NCI-H1694 (cell line): ENCODE measurements at regions not wholly inside any gene's neighbourhood (a gene's known extent, or its start where the extent isn't known, plus 50 kb on each side); places are given as distances from the start of the nearest gene placed in this dataset.

Experiments used
- DNase-seq: peaks from one replicate; lab custom pipeline; 2025; lab: John Stamatoyannopoulos, UW

- DNase-seq, result no peak
These were observed 239.9 kb upstream of the TPM1 start for GRCh38 chr15:62802612-62803011.

GRCh38 chr15:62803856-62804400 is 238.6 kb upstream of the TPM1 start:
- DNase-seq, result no peak

- no peak for DNase-seq
These were observed 237.0 kb upstream of the TPM1 start for GRCh38 chr15:62805502-62805901.

- DNase-seq, result no peak
These were observed 234.9 kb upstream of the TPM1 start for GRCh38 chr15:62807539-62808130.

- no peak for DNase-seq
These were observed 233.2 kb upstream of the TPM1 start for GRCh38 chr15:62809115-62809967.

- DNase-seq, result no peak
These were observed 232.6 kb upstream of the TPM1 start for GRCh38 chr15:62809968-62810260.

- DNase-seq, result no peak
These were observed 230.1 kb upstream of the TPM1 start for GRCh38 chr15:62812515-62812835.

- no peak for DNase-seq
These were observed 226.0 kb upstream of the TPM1 start for GRCh38 chr15:62816342-62817069.

- no peak for DNase-seq
These were observed 223.9 kb upstream of the TPM1 start for GRCh38 chr15:62818691-62819090.

- no peak for DNase-seq
These were observed 221.0 kb upstream of the TPM1 start for GRCh38 chr15:62821384-62822131.

- DNase-seq, result no peak
These were observed 220.3 kb upstream of the TPM1 start for GRCh38 chr15:62822228-62822627.

GRCh38 chr15:62823561-62823960 is 219.0 kb upstream of the TPM1 start:
- no peak for DNase-seq

GRCh38 chr15:62824111-62825015 is 218.2 kb upstream of the TPM1 start:
- DNase-seq, result no peak

- DNase-seq, result no peak
These were observed 217.4 kb upstream of the TPM1 start for GRCh38 chr15:62825191-62825590.

- DNase-seq, result no peak
These were observed 216.0 kb upstream of the TPM1 start for GRCh38 chr15:62826561-62826960.

- DNase-seq, result peak; percentile 83
These were observed 214.2 kb upstream of the TPM1 start for GRCh38 chr15:62828364-62828763.

- DNase-seq, result no peak
These were observed 210.3 kb upstream of the TPM1 start for GRCh38 chr15:62832231-62832630.

- DNase-seq, result no peak
These were observed 208.9 kb upstream of the TPM1 start for GRCh38 chr15:62833646-62834045.

- DNase-seq, result no peak
These were observed 207.7 kb upstream of the TPM1 start for GRCh38 chr15:62834686-62835329.

GRCh38 chr15:62835351-62835750 is 207.2 kb upstream of the TPM1 start:
- no peak for DNase-seq

GRCh38 chr15:62835762-62836161 is 206.8 kb upstream of the TPM1 start:
- DNase-seq, result no peak
